Colonic mucosa (tissue), 4 donors: ENCODE measurements at regions not wholly inside any gene's neighbourhood (a gene's known extent, or its start where the extent isn't known, plus 50 kb on each side); places are given as distances from the start of the nearest gene placed in this dataset.

ENCODE experiments used
- DNase-seq: peaks from one replicate; pipeline ENCODE4 v3.0.0-alpha.2; 2020
- H3K27ac ChIP-seq: fragments of 200-600 bp; one replicate; pipeline ENCODE4 v1.8.0; 2021
- H3K27me3 ChIP-seq: fragments of 200-600 bp; one replicate; pipeline ENCODE4 v1.8.0; 2021
- H3K36me3 ChIP-seq: fragments of 200-600 bp; one replicate; pipeline ENCODE4 v1.8.0; 2021
- H3K4me1 ChIP-seq: fragments of 200-600 bp; one replicate; pipeline ENCODE4 v1.8.0; 2021; ENCODE audit warnings: mild to moderate bottlenecking
- H3K4me3 ChIP-seq: fragments of 200-600 bp; one replicate; pipeline ENCODE4 v1.8.0; 2021
- H3K9ac ChIP-seq, 2 donors: one replicate each; pipeline ENCODE4 v1.7.0; 2013; ENCODE audit warnings: control low read depth in 2 of 2, low read depth in 2 of 2, low read length in 2 of 2
- H3K9me3 ChIP-seq: fragments of 200-600 bp; one replicate; pipeline ENCODE4 v1.8.0; 2021
- CTCF ChIP-seq: fragments of 200-600 bp; IDR thresholded peaks from one replicate; pipeline ENCODE4 v1.8.0; 2022; ENCODE audit warnings: antibody characterized with exemption, mild to moderate bottlenecking
- intact Hi-C: fragments of 100-400 bp; cut with DNase I; formaldehyde crosslinking; loops from one replicate; pipeline ENCODE4 v1.14.1; 2022
- donor health status: healthy.
- donor health status: DM: no; HTN: no; CAD: no.
- donor health status: DM: no; HTN: no; CAD: no.

GRCh38 chr1:106584676-106585075, 471.8 kb upstream of the PRMT6 start:
- Histone ChIP-seq H3K9ac (no peak overlapping the region), H3K4me3 (no peak overlapping the region), H3K27ac (no peak overlapping the region), H3K4me1 (no peaks in the 10 kb centered on the region), H3K36me3 (no peaks in the 10 kb centered on the region), H3K27me3 (no peaks in the 10 kb centered on the region), H3K9me3 (no peaks in the 10 kb centered on the region)
- intact Hi-C loops = no loop called here
- no peak for TF ChIP-seq CTCF
- no peak for DNase-seq

- Histone ChIP-seq H3K27ac (no peak overlapping the region), H3K9me3 (no peaks in the 10 kb centered on the region), H3K4me3 (no peak overlapping the region), H3K27me3 (no peaks in the 10 kb centered on the region), H3K9ac (no peak overlapping the region), H3K36me3 (no peaks in the 10 kb centered on the region), H3K4me1 (no peaks in the 10 kb centered on the region)
- no peak for DNase-seq
- intact Hi-C loops = no loop called here
- no peak for TF ChIP-seq CTCF
Measured at GRCh38 chr1:106600626-106601025, 455.8 kb upstream of the PRMT6 start.

GRCh38 chr1:106603616-106604015, 452.9 kb upstream of the PRMT6 start:
- no peaks in the 10 kb centered on the region for H3K9me3 ChIP-seq
- no peaks in the 10 kb centered on the region for H3K27me3 ChIP-seq
- DNase-seq = no peak
- no peak overlapping the region for H3K9ac ChIP-seq
- TF ChIP-seq CTCF = no peak
- H3K4me3 ChIP-seq = no peak overlapping the region
- H3K4me1 ChIP-seq = no peaks in the 10 kb centered on the region
- intact Hi-C loops = no loop called here
- H3K27ac ChIP-seq = no peak overlapping the region
- H3K36me3 ChIP-seq = no peaks in the 10 kb centered on the region

GRCh38 chr1:106608841-106609240, 447.6 kb upstream of the PRMT6 start:
- Histone ChIP-seq H3K27me3 (no peaks in the 10 kb centered on the region), H3K9me3 (no peaks in the 10 kb centered on the region), H3K36me3 (no peaks in the 10 kb centered on the region), H3K9ac (no peak overlapping the region), H3K4me1 (no peaks in the 10 kb centered on the region), H3K27ac (no peak overlapping the region), H3K4me3 (no peak overlapping the region)
- no peak for DNase-seq
- intact Hi-C loops = no loop called here
- TF ChIP-seq CTCF = no peak

- DNase-seq = no peak
Measured at GRCh38 chr1:106613068-106613467, 443.4 kb upstream of the PRMT6 start.

More at GRCh38 chr1:106613068-106613467, 443.4 kb upstream of the PRMT6 start:
- no peaks in the 10 kb centered on the region for H3K4me1 ChIP-seq
- H3K4me3 ChIP-seq = no peak overlapping the region
- no peaks in the 10 kb centered on the region for H3K9me3 ChIP-seq
- intact Hi-C loops = no loop called here
- no peak for TF ChIP-seq CTCF
- H3K27ac ChIP-seq = no peak overlapping the region
- H3K9ac ChIP-seq = no peak overlapping the region
- no peaks in the 10 kb centered on the region for H3K36me3 ChIP-seq
- H3K27me3 ChIP-seq = no peaks in the 10 kb centered on the region
